ENCODE measurements at regions not wholly inside any gene's neighbourhood (a gene's known extent, or its start where the extent isn't known, plus 50 kb on each side); places are given as distances from the start of the nearest gene placed in this dataset.

DNA sequence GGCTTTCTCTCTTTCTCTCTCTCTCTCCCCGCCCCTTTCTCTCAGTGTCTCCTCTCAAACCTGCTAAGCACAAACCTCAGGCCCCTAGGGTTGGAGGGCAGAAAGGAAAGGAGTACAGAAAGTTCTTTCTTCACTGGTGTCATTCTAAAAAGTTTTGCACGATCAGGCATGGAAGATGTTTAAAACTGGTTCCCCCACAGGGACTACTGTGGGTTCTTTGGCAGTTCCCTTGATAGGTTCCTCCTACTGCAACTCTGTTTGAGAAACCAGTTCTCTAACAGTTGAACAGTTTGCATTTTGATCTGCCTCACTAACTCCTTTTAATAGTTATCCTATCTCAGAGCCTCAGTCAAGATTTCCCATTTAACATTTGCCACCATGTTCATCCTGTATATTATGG, 82.9 kb downstream of the CDO1 start:
- FAIRE-seq (no peak), DNase-seq (no peak)
- no peak overlapping the region for H3K4me3 ChIP-seq (ENCODE audit: low read depth in 1 of 3, low read length in 3 of 3)
- no peaks in the 10 kb centered on the region for H3K9me3 ChIP-seq (ENCODE audit: control insufficient read depth in 2 of 2, insufficient read depth in 1 of 2, low read depth in 1 of 2, low read length in 1 of 2)
- H3K4me1 ChIP-seq (ENCODE audit: control insufficient read depth in 3 of 3, insufficient read depth in 2 of 3, low read depth in 1 of 3, low read length in 2 of 3) = no peaks in the 10 kb centered on the region
- WGBS, 3 donors = 63 to 79% (median 70%) methylated on average over 2 of the region's 2 CpGs
- H3K27ac ChIP-seq (ENCODE audit: low read depth in 1 of 3, low read length in 2 of 3) = no peak overlapping the region
- H3K27me3 ChIP-seq (ENCODE audit: control insufficient read depth in 3 of 3, insufficient read depth in 3 of 3, low read length in 3 of 3) = peaks cover 0 to 2% (median 0%) of the 10 kb centered on the region in 3 donors
- H3K36me3 ChIP-seq (ENCODE audit: control insufficient read depth in 3 of 3, insufficient read depth in 2 of 3, low read depth in 1 of 3, low read length in 3 of 3) = no peaks in the 10 kb centered on the region

GRCh38 chr5:115732026-115732425, 84.4 kb downstream of the CDO1 start:
- Histone ChIP-seq H3K27ac (ENCODE audit: low read depth in 1 of 3, low read length in 2 of 3) (no peak overlapping the region), H3K27me3 (ENCODE audit: control insufficient read depth in 3 of 3, insufficient read depth in 3 of 3, low read length in 3 of 3) (no peaks in the 10 kb centered on the region), H3K4me1 (ENCODE audit: control insufficient read depth in 3 of 3, insufficient read depth in 2 of 3, low read depth in 1 of 3, low read length in 2 of 3) (no peaks in the 10 kb centered on the region), H3K4me3 (ENCODE audit: low read depth in 1 of 3, low read length in 3 of 3) (no peak overlapping the region), H3K36me3 (ENCODE audit: control insufficient read depth in 3 of 3, insufficient read depth in 2 of 3, low read depth in 1 of 3, low read length in 3 of 3) (no peaks in the 10 kb centered on the region), H3K9me3 (ENCODE audit: control insufficient read depth in 2 of 2, insufficient read depth in 1 of 2, low read depth in 1 of 2, low read length in 1 of 2) (no peaks in the 10 kb centered on the region)
- DNase-seq (no peak), FAIRE-seq (no peak)

- no peaks in the 10 kb centered on the region for H3K4me1 ChIP-seq (ENCODE audit: control insufficient read depth in 3 of 3, insufficient read depth in 2 of 3, low read depth in 1 of 3, low read length in 2 of 3)
- no peak for DNase-seq
- no peaks in the 10 kb centered on the region for H3K9me3 ChIP-seq (ENCODE audit: control insufficient read depth in 2 of 2, insufficient read depth in 1 of 2, low read depth in 1 of 2, low read length in 1 of 2)
- peaks cover 0 to 3% (median 0%) of the 10 kb centered on the region in 3 donors for H3K27me3 ChIP-seq (ENCODE audit: control insufficient read depth in 3 of 3, insufficient read depth in 3 of 3, low read length in 3 of 3)
- no peak overlapping the region for H3K27ac ChIP-seq (ENCODE audit: low read depth in 1 of 3, low read length in 2 of 3)
- H3K36me3 ChIP-seq (ENCODE audit: control insufficient read depth in 3 of 3, insufficient read depth in 2 of 3, low read depth in 1 of 3, low read length in 3 of 3) = no peaks in the 10 kb centered on the region
- no peak for FAIRE-seq
- WGBS, 3 donors = 78 to 94% (median 82%) methylated on average over 1 of the region's 1 CpG
- H3K4me3 ChIP-seq (ENCODE audit: low read depth in 1 of 3, low read length in 3 of 3) = no peak overlapping the region
Measured at GRCh38 chr5:115725522-115725921, 90.9 kb downstream of the CDO1 start.

DNA sequence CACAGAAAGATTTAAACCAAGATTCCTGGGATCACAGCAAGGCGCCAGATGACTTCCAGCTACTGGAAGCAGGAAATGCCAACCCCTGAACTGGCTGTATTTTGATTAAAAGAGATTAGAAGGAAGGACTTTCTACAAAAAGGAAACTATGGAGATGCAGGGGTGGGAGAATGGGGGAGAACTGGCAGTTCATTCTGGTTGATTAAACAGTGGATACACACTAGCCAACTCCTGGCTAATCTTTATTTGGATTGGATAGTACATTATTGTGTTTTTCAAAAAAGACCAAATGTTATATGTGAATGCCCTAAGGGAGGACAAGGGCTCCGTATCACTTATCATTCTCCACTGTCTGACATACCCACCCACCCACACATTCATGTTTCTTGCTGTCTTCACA, 93.2 kb downstream of the CDO1 start:
- H3K27me3 ChIP-seq (ENCODE audit: control insufficient read depth in 3 of 3, insufficient read depth in 3 of 3, low read length in 3 of 3) = peaks cover 0 to 3% (median 0%) of the 10 kb centered on the region in 3 donors
- no peaks in the 10 kb centered on the region for H3K4me1 ChIP-seq (ENCODE audit: control insufficient read depth in 3 of 3, insufficient read depth in 2 of 3, low read depth in 1 of 3, low read length in 2 of 3)
- H3K27ac ChIP-seq (ENCODE audit: low read depth in 1 of 3, low read length in 2 of 3) = no peak overlapping the region
- no peaks in the 10 kb centered on the region for H3K36me3 ChIP-seq (ENCODE audit: control insufficient read depth in 3 of 3, insufficient read depth in 2 of 3, low read depth in 1 of 3, low read length in 3 of 3)
- DNase-seq (no peak), FAIRE-seq (no peak)
- WGBS, 3 donors = 56 to 60% (median 60%) methylated on average over 2 of the region's 2 CpGs
- H3K4me3 ChIP-seq (ENCODE audit: low read depth in 1 of 3, low read length in 3 of 3) = no peak overlapping the region
- H3K9me3 ChIP-seq (ENCODE audit: control insufficient read depth in 2 of 2, insufficient read depth in 1 of 2, low read depth in 1 of 2, low read length in 1 of 2) = no peaks in the 10 kb centered on the region

DNA sequence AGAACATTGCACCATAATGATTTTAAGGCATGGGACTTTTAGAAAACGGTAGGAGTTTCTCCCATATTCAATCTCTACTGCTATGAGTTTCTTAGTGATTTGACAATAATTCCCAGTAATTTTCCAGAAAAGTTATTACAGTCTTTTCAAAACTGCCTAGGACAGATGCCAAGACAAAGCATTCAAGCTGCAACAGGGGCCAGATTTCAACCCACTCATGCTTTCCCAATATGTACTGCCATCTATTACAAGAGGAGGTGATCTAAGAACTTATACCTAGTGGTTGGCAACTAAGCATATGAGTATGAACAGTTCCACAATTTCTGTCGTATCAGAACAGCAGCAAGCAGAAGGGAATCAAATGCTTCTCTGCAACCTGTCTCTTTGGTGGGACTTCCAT, 95.1 kb upstream of the TMED7 start:
- no peak overlapping the region for H3K4me3 ChIP-seq (ENCODE audit: low read depth in 1 of 3, low read length in 3 of 3)
- no peaks in the 10 kb centered on the region for H3K9me3 ChIP-seq (ENCODE audit: control insufficient read depth in 2 of 2, insufficient read depth in 1 of 2, low read depth in 1 of 2, low read length in 1 of 2)
- H3K27ac ChIP-seq (ENCODE audit: low read depth in 1 of 3, low read length in 2 of 3) = no peak overlapping the region
- DNase-seq (no peak), FAIRE-seq (no peak)
- no peaks in the 10 kb centered on the region for H3K27me3 ChIP-seq (ENCODE audit: control insufficient read depth in 3 of 3, insufficient read depth in 3 of 3, low read length in 3 of 3)
- H3K4me1 ChIP-seq (ENCODE audit: control insufficient read depth in 3 of 3, insufficient read depth in 2 of 3, low read depth in 1 of 3, low read length in 2 of 3) = no peaks in the 10 kb centered on the region
- H3K36me3 ChIP-seq (ENCODE audit: control insufficient read depth in 3 of 3, insufficient read depth in 2 of 3, low read depth in 1 of 3, low read length in 3 of 3) = no peaks in the 10 kb centered on the region
- 68 to 79% (median 72%) methylated on average over 2 of the region's 2 CpGs for WGBS, 3 donors

DNA sequence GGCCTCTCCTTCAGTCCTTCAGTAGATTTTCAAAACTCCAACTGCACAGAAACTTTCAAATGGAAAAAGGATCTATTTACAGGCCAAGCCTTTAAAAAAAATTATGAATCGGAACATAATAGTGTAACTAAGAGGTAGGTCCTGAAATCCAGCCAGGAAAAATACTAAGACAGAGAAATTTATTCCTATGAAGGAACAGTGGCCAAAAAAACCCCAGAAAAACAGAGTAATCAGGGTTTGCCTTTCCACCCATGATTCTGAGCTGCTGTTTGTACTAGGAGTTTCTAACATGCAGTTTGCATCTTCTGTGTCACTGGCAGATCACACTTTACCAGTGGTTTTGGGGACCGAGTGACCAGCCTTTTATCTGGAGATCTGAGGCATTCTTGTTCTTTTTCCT, 93.1 kb upstream of the TMED7 start:
- WGBS, 3 donors = 73 to 75% (median 74%) methylated on average over 2 of the region's 2 CpGs
- no peak overlapping the region for H3K4me3 ChIP-seq (ENCODE audit: low read depth in 1 of 3, low read length in 3 of 3)
- no peaks in the 10 kb centered on the region for H3K4me1 ChIP-seq (ENCODE audit: control insufficient read depth in 3 of 3, insufficient read depth in 2 of 3, low read depth in 1 of 3, low read length in 2 of 3)
- H3K27ac ChIP-seq (ENCODE audit: low read depth in 1 of 3, low read length in 2 of 3) = no peak overlapping the region
- no peaks in the 10 kb centered on the region for H3K27me3 ChIP-seq (ENCODE audit: control insufficient read depth in 3 of 3, insufficient read depth in 3 of 3, low read length in 3 of 3)
- H3K36me3 ChIP-seq (ENCODE audit: control insufficient read depth in 3 of 3, insufficient read depth in 2 of 3, low read depth in 1 of 3, low read length in 3 of 3) = no peaks in the 10 kb centered on the region
- no peaks in the 10 kb centered on the region for H3K9me3 ChIP-seq (ENCODE audit: control insufficient read depth in 2 of 2, insufficient read depth in 1 of 2, low read depth in 1 of 2, low read length in 1 of 2)
- FAIRE-seq (no peak), DNase-seq (no peak)

DNA sequence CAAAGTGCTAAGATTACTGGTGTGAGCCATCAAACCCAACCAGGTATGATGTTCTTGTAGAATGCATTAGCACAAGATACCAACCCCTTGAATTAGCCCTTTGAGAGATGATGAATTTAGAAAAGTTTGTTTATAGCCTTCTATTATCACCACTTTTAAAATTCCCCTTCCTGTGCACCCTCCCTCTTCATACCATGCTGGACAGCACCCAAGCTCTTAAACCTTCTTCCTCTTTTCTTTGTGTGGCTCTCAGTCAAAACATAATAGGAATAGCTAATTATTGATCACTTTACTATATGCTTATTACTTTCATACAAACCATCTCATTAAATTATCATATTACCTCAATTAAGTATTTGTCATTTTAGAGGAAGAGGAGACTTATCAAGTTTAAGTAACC, 87.6 kb upstream of the TMED7 start:
- H3K4me3 ChIP-seq (ENCODE audit: low read depth in 1 of 3, low read length in 3 of 3) = no peak overlapping the region
- no peaks in the 10 kb centered on the region for H3K27me3 ChIP-seq (ENCODE audit: control insufficient read depth in 3 of 3, insufficient read depth in 3 of 3, low read length in 3 of 3)
- peaks cover 0 to 3% of the 10 kb centered on the region in 2 donors for H3K9me3 ChIP-seq (ENCODE audit: control insufficient read depth in 2 of 2, insufficient read depth in 1 of 2, low read depth in 1 of 2, low read length in 1 of 2)
- H3K4me1 ChIP-seq (ENCODE audit: control insufficient read depth in 3 of 3, insufficient read depth in 2 of 3, low read depth in 1 of 3, low read length in 2 of 3) = no peaks in the 10 kb centered on the region
- DNase-seq (no peak), FAIRE-seq (no peak)
- H3K27ac ChIP-seq (ENCODE audit: low read depth in 1 of 3, low read length in 2 of 3) = no peak overlapping the region
- H3K36me3 ChIP-seq (ENCODE audit: control insufficient read depth in 3 of 3, insufficient read depth in 2 of 3, low read depth in 1 of 3, low read length in 3 of 3) = no peaks in the 10 kb centered on the region

DNA sequence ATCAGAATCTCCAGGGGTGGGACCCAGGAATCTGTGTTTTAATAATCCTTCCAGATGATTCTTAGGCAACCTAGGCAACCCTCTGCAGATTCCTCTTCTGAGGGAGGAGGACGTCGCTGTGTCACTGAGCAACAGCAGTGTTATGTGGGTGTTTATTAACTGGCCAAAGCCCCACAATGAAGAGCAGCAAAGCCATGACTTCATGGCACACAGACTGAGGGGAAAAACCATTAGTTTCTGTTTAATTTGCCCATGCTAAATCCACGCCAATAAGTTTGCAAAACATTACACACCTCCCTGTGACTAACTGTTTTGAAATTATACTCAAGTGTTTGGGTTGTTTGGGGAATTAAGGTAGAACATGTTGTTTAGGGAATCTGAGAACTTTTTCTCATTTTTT, 83.7 kb upstream of the TMED7 start:
- Histone ChIP-seq H3K4me3 (ENCODE audit: low read depth in 1 of 3, low read length in 3 of 3) (no peak overlapping the region), H3K27me3 (ENCODE audit: control insufficient read depth in 3 of 3, insufficient read depth in 3 of 3, low read length in 3 of 3) (no peaks in the 10 kb centered on the region), H3K27ac (ENCODE audit: low read depth in 1 of 3, low read length in 2 of 3) (no peak overlapping the region), H3K9me3 (ENCODE audit: control insufficient read depth in 2 of 2, insufficient read depth in 1 of 2, low read depth in 1 of 2, low read length in 1 of 2) (peaks cover 0 to 3% of the 10 kb centered on the region in 2 donors), H3K36me3 (ENCODE audit: control insufficient read depth in 3 of 3, insufficient read depth in 2 of 3, low read depth in 1 of 3, low read length in 3 of 3) (no peaks in the 10 kb centered on the region), H3K4me1 (ENCODE audit: control insufficient read depth in 3 of 3, insufficient read depth in 2 of 3, low read depth in 1 of 3, low read length in 2 of 3) (no peaks in the 10 kb centered on the region)
- FAIRE-seq (no peak), DNase-seq (no peak)
- 41 to 51% (median 49%) methylated on average over 3 of the region's 3 CpGs for WGBS, 3 donors

GRCh38 chr5:115708819-115709477, 83.1 kb upstream of the TMED7 start:
- Histone ChIP-seq H3K36me3 (ENCODE audit: control insufficient read depth in 3 of 3, insufficient read depth in 2 of 3, low read depth in 1 of 3, low read length in 3 of 3) (no peaks in the 10 kb centered on the region), H3K27ac (ENCODE audit: low read depth in 1 of 3, low read length in 2 of 3) (no peak overlapping the region), H3K4me1 (ENCODE audit: control insufficient read depth in 3 of 3, insufficient read depth in 2 of 3, low read depth in 1 of 3, low read length in 2 of 3) (no peaks in the 10 kb centered on the region), H3K27me3 (ENCODE audit: control insufficient read depth in 3 of 3, insufficient read depth in 3 of 3, low read length in 3 of 3) (no peaks in the 10 kb centered on the region), H3K4me3 (ENCODE audit: low read depth in 1 of 3, low read length in 3 of 3) (no peak overlapping the region), H3K9me3 (ENCODE audit: control insufficient read depth in 2 of 2, insufficient read depth in 1 of 2, low read depth in 1 of 2, low read length in 1 of 2) (peaks cover 0 to 3% of the 10 kb centered on the region in 2 donors)
- DNase-seq (peak in 1 of 2 donors; percentile 5), FAIRE-seq (no peak)
- WGBS, 3 donors = 62 to 72% (median 63%) methylated on average over 2 of the region's 2 CpGs

Measured in small intestine (tissue), 7 donors.